HG02759 (cell line): ENCODE measurements at regions not wholly inside any gene's neighbourhood (a gene's known extent, or its start where the extent isn't known, plus 50 kb on each side); places are given as distances from the start of the nearest gene placed in this dataset.

ENCODE experiments used
- ATAC-seq: cut with Tn5 transposase; IDR thresholded peaks from one replicate; pipeline ENCODE4 v1.9.1; 2021; ENCODE audit warnings: mild to moderate bottlenecking, moderate library complexity; ENCODE audit not compliant: unreplicated experiment

DNA sequence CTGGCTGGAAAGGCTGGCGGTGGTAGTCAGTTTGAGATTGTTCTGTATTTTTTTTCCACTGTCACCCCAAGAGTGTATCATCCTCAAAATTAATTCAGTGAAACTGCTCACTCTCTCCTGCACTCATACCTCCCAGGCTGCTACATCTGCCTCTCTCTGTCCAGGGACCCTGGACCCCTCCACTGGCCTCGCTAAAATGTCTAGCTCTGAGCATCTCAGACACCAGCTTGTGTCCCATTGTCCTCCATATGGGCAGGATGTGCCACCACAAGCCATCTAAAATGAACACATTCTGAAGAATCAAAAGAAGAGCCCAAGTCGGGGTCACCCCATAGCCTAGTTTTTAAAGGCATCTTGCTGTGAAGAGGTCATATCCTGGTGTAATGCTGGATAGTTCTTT lies 345.5 kb upstream of the TSHZ3 start:
- ATAC-seq, result no peak

GRCh38 chr19:31699421-31699820 lies 350.2 kb upstream of the TSHZ3 start:
- ATAC-seq, result no peak

DNA sequence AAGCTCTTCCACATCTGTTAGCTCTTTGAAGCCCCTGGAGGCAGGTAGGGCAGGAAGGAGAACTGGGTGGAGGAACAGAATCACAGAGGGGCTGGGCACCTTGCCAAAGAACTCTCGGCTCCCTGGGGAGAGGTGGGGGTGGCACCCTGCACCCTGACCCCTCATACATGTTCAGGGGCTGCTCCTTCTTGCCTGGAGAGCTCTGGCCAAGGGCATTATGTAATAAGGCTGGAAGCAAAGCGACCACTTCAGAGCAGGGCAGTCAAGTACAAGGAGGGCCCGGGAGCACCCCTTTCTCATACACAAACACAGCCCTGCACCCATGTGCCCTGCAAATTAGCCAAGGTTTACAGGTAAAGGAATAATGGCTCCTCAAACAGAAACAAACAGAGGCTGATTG lies 351.9 kb upstream of the TSHZ3 start:
- ATAC-seq, result no peak

DNA sequence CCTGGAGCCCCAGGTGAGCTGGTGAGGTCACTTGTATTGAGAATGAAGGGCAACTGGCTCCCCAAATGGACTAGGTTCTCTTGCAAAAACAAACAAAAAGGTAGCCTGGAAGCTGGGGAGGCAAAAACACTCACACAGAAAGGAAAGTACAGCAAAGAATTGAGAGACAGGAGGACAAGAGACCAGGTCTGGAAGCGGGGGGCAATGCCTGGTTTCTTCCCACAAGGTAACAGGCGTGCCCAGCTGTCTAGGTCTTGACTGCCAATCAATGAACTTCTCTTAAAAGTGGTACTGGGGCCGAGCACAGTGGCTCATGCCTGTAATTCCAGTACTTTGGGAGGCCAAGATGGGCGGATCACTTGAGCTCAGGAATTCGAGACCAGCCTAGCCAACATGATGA lies 356.4 kb upstream of the TSHZ3 start:
- ATAC-seq, result no peak

DNA sequence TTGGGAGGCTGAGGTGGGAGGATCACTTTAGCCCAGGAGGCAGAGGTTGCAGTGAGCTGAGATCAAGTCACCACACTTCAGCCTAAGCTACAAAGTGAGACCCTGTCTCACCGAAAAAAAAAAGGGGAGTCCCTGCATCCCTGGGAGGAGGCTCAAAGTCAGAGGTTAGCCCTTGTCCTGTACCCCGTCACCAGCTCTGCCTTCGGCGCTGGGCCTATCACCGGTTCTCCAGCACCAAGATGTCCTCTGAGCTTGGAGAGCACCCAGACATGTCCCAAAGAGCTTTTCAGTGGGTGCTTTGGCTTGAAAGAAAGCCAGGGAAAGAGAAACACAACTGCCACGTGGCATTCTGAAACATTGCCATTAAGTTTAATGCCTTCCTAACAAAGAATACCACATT lies 356.9 kb upstream of the TSHZ3 start:
- no peak for ATAC-seq

DNA sequence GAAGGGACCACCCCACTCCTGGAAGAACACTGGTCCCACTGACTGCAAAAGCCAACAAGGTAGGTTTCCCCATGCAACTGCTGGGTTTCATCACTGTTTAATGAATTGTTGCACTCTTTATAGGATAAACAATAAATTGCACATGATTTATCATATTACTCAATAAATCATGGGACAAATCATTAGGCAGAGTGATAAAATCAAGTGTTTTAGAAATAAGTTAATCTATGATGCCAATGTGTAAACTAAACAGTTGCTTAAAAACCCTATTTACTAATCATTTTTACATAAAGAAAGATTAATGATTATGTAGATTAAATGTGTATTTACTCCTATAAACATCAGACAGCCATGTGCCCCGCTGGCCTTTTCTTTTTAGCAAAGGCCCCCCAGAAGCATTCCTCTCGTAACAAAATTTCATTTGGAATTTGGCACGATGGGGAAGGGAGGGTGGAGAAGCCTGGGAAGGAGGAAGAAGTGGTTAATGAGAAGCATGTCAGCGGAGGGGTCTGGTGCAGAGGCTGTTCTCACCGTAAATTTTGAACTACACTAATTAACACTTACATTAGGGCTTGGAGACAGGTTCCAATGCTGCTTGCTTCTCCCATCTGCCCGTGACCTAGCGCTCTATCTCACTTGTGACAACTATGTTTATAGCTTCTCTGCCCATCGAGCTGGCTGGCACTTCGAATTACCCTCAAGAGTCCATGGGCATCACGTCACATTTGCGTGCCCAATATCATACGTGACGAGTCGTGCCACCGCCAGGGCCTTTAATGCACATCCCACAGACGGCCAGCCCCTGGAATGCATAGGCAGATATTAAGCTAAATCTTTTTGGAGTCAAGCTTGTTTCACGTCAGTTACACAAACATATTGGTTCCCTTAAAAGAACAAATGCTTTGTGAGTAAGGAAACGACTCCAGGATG lies 357.7 kb upstream of the TSHZ3 start:
- ATAC-seq, result no peak

DNA sequence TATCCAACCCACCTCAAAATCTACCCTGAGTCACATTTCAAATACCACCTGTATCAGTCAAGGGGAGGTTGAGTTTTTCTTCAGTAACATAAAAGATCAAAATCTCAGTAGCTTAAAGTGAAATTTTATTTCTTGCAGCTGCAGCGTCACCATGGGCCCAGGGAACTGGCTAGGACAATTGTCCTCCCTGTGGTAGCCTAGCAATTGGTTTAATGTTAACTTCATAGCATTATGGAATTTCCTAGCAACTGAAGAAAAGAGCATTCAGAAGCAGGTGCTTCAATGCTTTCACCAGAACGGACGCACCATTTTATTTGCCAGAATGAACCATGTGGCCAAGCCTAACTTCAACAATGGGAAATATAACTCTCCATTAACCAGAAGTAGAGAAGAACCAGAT lies 359.3 kb upstream of the TSHZ3 start:
- no peak for ATAC-seq

DNA sequence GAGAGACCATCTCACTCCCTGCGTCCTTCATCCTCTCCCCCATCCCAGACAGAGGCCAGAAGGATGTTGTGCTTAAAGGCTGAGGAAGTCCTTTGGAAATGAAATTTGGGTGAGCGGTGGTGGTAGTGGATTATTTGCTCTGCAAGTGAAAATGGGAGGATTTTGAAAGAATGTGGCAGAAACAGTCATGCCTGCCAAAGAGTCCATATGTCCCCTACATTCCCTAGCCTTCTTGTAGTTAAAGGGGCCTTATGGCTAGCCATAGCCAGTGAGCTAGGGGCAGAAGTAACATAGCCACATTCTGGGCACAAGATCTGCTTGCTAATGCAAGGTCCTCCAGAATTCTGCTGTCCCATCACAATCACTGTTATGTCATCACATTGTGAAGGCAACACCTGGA lies 360.2 kb upstream of the TSHZ3 start:
- ATAC-seq, result no peak

DNA sequence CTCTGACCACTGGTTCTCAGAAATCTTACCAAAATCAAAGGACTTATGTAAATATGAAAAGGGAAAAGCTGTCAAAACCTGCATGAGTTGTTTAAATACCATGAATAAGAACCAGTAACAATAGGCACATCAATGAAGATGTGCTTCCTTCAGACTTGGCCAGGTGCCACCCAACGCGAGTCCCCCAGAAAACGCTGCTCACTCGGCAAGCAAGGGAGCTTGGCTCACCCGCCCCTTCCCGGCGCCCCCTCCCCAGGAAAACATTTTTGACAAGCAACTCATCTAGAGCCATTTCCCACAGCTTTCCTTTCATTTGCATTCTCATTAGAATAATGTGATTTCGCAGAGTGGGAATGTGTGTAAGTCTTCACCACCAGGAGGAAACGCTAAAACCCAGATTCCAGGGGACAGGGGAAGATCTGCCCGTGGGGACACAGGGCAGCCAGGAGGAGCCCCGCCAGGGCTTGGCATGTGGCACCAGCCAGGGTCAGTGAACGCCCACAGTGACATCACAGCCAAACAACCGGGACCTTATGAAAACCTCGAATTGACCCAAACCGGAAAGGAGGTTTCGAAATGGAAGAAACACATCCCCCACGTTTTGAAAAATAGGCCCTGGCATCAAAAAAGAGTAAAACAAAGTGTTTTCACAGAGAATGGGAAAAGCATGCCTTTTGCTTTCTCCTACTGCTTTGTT lies 366.2 kb upstream of the TSHZ3 start:
- ATAC-seq, result no peak

- no peak for ATAC-seq
Measured at GRCh38 chr19:31716826-31717225, 367.6 kb upstream of the TSHZ3 start.

DNA sequence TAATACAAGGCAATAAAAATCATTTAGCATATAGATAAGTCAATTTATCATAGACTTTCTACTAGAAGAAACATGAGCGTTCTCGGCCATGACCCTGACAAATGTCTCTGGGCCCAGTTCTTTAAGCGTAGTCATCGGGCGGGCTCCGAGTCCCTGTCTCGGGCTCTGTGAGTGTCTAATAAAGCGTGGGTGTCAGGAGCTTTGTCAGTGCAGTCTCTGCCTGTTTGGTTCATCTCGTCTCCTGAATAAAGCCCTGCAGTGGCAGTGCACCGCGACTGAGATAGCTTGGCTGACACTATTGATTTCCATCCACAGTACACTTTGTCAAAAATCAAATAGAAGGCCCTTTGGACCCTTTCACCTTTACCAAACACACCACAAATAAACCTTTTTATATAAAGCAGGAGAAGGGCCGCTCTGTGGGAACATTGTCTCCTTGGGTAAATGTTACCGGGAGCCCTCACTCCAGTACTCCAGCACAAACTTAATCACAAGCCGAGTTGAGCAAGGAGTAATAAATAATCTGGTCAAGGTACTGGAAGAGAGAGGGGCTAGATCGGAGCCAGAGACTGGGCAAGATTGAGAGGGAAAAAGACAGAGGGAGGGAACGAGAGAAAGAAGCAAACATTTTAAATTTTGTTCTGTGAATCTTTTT lies 368.2 kb upstream of the TSHZ3 start:
- no peak for ATAC-seq

DNA sequence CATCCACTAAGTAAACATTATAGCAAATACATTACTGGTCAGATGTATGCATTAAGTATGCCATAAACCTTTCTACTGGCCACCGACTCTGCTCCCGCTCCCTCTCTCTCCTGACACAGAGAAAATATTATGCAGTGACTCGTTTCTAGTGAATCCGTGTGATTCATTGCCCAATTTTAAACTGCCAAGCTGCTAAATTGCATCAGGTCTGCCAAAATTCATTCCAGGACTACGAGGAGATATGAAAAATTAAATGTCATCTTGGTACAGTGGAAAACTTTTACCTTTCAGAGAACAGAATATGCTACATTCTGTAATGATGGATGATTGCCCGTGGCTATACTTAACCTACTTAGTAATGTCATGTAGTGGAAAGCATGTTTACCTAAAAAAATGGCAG lies 368.8 kb upstream of the TSHZ3 start:
- ATAC-seq, result no peak

DNA sequence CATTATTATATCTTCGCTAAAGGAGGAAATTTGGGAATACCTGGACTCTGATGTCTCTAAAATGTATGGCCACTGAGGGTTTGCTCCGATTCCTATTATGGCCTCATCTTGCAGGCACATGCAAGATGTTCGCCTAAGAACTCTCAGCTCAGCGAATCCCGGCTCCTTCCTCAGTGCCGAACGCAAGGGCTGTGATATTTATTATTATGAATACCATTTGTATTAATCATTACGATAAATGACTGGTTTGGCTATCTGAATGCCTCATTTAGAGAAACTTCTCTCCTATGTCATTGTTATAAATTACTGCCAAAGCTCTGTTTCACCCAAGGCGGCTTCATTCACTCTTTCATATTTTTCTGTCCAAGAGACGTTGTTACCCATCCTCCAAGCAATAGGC lies 369.7 kb upstream of the TSHZ3 start:
- no peak for ATAC-seq

GRCh38 chr19:31723101-31723500 lies 373.9 kb upstream of the TSHZ3 start:
- ATAC-seq, result no peak

DNA sequence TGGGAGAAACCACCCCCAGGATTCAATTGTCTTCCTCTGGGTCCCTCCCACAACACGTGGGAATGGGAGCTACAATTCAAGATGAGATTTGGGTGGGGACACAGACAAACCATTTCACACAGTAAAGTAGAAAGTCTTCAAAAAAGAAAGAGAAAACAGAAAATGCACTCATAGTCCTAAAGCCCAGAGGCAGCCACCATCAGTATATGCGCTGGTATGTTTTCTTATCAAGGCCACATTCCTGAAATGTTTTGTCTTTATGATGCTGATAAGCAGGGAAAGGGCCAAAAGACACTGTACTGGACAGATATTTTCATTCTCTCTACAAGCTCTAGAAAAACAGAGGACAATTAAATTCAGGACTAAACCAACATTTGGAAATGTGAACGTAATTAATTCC lies 375.8 kb upstream of the TSHZ3 start:
- no peak for ATAC-seq

DNA sequence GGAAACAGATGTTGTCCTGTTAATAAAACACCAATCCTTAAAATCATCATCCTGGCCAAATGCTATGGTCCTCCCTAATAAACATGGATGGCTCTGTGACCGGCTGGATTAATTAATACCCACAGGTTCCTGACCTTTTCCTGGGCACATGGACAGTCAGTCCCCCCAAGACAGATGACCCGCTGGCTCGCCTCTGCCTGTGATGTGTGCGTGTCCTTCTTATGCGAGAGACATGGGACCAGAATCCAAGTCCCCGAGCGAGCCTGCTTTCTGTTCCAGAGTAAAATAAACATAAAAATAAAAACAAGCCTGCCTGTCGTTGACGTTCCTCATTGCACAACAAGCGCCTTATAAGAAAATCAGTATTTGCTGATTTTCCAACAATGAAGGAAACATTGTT lies 378.3 kb upstream of the TSHZ3 start:
- ATAC-seq, result no peak

DNA sequence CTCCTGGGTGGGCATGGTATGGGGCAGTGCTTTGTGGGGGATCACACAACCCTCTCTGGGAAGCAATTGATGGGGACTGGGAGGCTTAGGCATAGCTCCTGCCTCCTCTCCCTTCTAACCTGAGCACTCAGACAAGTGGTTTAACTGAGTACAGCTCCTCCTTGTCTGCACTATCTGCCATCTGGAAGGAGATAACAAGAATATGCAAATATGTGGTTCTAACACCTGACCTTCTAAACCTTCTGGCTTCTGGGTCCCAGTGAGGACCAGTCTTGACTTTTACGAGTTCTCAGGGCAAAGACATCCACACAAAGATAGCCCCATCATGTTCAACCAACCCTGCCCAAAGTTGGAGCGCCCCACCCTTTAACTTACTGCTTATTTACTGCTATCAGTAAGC lies 381.0 kb upstream of the TSHZ3 start:
- no peak for ATAC-seq

DNA sequence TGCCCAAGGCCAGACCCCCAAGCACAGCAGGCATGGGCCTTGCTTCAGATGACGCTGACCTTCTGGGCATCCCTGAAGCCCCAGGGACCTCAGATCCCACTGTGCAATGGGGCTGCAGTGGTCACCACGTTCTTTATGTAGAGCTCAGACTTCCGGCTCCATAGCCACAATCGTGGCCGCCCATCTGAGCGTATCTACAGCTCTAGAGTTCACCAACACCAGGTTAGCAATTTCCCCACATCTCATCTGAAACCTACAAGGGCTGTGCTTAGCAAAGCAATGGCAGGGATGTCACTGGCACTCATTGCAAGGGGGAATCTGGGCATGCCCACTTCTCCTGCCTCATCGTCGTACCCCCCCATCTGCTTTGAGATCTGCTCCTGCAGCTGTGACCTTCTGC lies 384.4 kb upstream of the TSHZ3 start:
- ATAC-seq, result no peak

- no peak for ATAC-seq
Measured at GRCh38 chr19:31742249-31742648, 393.0 kb upstream of the TSHZ3 start.

DNA sequence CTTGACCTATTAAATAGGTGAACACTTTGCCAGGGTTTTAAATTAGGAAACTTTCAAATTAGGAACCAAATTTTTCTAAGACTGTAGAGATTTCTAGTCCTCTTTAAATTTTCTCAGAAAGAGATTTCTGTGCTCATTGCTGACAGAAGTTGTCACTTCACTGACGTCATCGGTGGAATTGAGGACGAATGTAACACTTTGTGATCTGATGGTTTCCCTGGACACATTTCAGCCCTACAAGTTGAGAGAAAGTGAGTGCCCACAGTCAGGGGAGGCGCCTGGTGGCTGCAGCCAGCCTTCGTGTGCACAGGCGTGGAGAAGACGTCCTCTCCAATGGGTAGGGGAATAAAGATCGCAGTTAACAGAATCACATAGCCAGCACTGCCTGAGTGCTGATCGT lies 396.5 kb upstream of the TSHZ3 start:
- no peak for ATAC-seq

DNA sequence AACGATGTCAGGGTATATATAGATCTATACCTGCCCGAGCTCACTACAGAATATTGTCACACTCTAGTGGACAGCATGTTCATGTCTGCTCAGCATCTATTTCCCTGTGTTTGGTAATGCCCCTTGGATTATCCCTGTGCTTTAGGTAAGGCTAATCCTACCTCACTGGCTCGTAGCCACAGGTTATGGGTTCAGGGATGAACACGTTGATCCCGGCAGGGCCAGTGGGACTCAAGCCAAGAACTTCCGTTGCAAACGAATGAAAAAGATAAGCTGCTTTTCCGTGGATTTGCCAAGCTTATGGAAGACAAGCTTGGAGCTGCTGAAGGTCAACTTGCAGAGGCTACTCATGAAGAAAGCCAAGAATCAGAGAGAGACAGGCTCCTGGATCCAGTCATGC lies 400.0 kb upstream of the TSHZ3 start:
- no peak for ATAC-seq

GRCh38 chr19:31759359-31759758 lies 410.1 kb upstream of the TSHZ3 start:
- no peak for ATAC-seq
